SK-N-SH (cell line): ENCODE measurements at regions not wholly inside any gene's neighbourhood (a gene's known extent, or its start where the extent isn't known, plus 50 kb on each side); places are given as distances from the start of the nearest gene placed in this dataset.
"Not testable (repeated sequence)": the region's sequence is repeated elsewhere in the genome, so short reads cannot be mapped to it uniquely, and the experiment has no call there.

ENCODE experiments used
- RFX5 ChIP-seq: IDR thresholded peaks from 2 replicates; pipeline ENCODE4 v1.6.1; 2012; ENCODE audit warnings: mild to moderate bottlenecking, improper control_type of control experiment, low read length
- YY1 ChIP-seq: IDR thresholded peaks from 2 replicates; pipeline ENCODE4 v1.4.0; 2012; ENCODE audit warnings: low read depth, mild to moderate bottlenecking
- TF ChIP-seq, protein P1 (sequence below): fragments of 200-600 bp; sonication (generic); IDR thresholded peaks from 2 replicates; pipeline ENCODE4 v1.6.1; 2017; ENCODE audit warnings: antibody characterized with exemption, mild to moderate bottlenecking, moderate library complexity
- TF ChIP-seq, protein P2 (sequence below): IDR thresholded peaks from 2 replicates; pipeline ENCODE4 v1.6.1; 2012; ENCODE audit warnings: mild to moderate bottlenecking, low read depth, low read length, moderate library complexity

DNA sequence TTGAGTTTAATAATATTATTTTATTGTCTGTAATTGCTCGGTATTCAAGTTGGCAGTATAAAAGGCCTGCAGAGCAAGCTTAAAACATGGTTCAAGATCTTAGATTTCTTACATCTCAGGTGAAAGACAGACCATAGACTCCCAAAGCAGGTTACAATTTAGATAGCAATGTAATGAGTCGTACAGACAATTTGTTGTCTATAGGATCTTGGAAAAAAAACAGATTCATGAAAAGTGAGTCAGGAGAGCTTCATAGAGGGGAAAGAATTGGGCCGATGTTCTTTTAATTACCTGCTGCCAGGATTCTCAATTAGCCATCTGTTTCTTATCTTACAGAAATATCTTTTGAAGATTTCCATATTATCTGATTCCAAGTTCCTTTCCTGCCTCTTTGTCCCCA is 111.5 kb upstream of the IKBKE start:
- TF ChIP-seq YY1, RFX5: not testable (repeated sequence)
- TF ChIP-seq, protein P1, sequence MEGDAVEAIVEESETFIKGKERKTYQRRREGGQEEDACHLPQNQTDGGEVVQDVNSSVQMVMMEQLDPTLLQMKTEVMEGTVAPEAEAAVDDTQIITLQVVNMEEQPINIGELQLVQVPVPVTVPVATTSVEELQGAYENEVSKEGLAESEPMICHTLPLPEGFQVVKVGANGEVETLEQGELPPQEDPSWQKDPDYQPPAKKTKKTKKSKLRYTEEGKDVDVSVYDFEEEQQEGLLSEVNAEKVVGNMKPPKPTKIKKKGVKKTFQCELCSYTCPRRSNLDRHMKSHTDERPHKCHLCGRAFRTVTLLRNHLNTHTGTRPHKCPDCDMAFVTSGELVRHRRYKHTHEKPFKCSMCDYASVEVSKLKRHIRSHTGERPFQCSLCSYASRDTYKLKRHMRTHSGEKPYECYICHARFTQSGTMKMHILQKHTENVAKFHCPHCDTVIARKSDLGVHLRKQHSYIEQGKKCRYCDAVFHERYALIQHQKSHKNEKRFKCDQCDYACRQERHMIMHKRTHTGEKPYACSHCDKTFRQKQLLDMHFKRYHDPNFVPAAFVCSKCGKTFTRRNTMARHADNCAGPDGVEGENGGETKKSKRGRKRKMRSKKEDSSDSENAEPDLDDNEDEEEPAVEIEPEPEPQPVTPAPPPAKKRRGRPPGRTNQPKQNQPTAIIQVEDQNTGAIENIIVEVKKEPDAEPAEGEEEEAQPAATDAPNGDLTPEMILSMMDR = not testable (repeated sequence)
- TF ChIP-seq, protein P2, sequence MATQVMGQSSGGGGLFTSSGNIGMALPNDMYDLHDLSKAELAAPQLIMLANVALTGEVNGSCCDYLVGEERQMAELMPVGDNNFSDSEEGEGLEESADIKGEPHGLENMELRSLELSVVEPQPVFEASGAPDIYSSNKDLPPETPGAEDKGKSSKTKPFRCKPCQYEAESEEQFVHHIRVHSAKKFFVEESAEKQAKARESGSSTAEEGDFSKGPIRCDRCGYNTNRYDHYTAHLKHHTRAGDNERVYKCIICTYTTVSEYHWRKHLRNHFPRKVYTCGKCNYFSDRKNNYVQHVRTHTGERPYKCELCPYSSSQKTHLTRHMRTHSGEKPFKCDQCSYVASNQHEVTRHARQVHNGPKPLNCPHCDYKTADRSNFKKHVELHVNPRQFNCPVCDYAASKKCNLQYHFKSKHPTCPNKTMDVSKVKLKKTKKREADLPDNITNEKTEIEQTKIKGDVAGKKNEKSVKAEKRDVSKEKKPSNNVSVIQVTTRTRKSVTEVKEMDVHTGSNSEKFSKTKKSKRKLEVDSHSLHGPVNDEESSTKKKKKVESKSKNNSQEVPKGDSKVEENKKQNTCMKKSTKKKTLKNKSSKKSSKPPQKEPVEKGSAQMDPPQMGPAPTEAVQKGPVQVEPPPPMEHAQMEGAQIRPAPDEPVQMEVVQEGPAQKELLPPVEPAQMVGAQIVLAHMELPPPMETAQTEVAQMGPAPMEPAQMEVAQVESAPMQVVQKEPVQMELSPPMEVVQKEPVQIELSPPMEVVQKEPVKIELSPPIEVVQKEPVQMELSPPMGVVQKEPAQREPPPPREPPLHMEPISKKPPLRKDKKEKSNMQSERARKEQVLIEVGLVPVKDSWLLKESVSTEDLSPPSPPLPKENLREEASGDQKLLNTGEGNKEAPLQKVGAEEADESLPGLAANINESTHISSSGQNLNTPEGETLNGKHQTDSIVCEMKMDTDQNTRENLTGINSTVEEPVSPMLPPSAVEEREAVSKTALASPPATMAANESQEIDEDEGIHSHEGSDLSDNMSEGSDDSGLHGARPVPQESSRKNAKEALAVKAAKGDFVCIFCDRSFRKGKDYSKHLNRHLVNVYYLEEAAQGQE = not testable (repeated sequence)
